Stimulated activated CD4-positive, alpha-beta T cell treated with anti-CD3 and anti-CD28 coated beads, Interleukin-15, amount 100 ng/mL, for 48 hours (primary cell): ENCODE measurements at regions not wholly inside any gene's neighbourhood (a gene's known extent, or its start where the extent isn't known, plus 50 kb on each side); places are given as distances from the start of the nearest gene placed in this dataset.

ENCODE experiments used
- DNase-seq, 2 donors: peaks; one replicate each; pipeline ENCODE4 v3.0.0-alpha.2; 2020; ENCODE audit warnings: low read depth in 2 of 2

GRCh38 chr7:47147213-47147631 is 434.7 kb downstream of the TNS3 start:
- DNase-seq, result no peak

- DNase-seq, result no peak
Measured at GRCh38 chr7:47145982-47146381, 435.9 kb downstream of the TNS3 start.

GRCh38 chr7:47145186-47145725 is 436.7 kb downstream of the TNS3 start:
- DNase-seq, result no peak

- DNase-seq, result no peak
Measured at GRCh38 chr7:47143339-47143738, 438.6 kb downstream of the TNS3 start.

- no peak for DNase-seq
Measured at GRCh38 chr7:47142867-47143175, 439.1 kb downstream of the TNS3 start.

GRCh38 chr7:47142169-47142866 is 439.6 kb downstream of the TNS3 start:
- no peak for DNase-seq

- no peak for DNase-seq
Measured at GRCh38 chr7:47132471-47132870, 449.4 kb downstream of the TNS3 start.

GRCh38 chr7:47128700-47129099 is 453.2 kb downstream of the TNS3 start:
- DNase-seq, result no peak

- no peak for DNase-seq
Measured at GRCh38 chr7:47125529-47125928, 456.4 kb downstream of the TNS3 start.

GRCh38 chr7:47119261-47119865 is 462.5 kb downstream of the TNS3 start:
- no peak for DNase-seq

- DNase-seq, result no peak
Measured at GRCh38 chr7:47104206-47104549, 477.7 kb downstream of the TNS3 start.

GRCh38 chr7:47103498-47104205 is 478.3 kb downstream of the TNS3 start:
- no peak for DNase-seq

- DNase-seq, result no peak
Measured at GRCh38 chr7:47102331-47102841, 479.5 kb downstream of the TNS3 start.

- DNase-seq, result no peak
Measured at GRCh38 chr7:47100817-47101435, 481.0 kb downstream of the TNS3 start.

GRCh38 chr7:47100148-47100816 is 481.6 kb downstream of the TNS3 start:
- no peak for DNase-seq

GRCh38 chr7:47097431-47097830 is 484.5 kb downstream of the TNS3 start:
- no peak for DNase-seq

GRCh38 chr7:47095946-47096345 is 486.0 kb downstream of the TNS3 start:
- no peak for DNase-seq

- DNase-seq, result no peak
Measured at GRCh38 chr7:47094462-47094861, 487.4 kb downstream of the TNS3 start.

- no peak for DNase-seq
Measured at GRCh38 chr7:47093320-47094234, 488.3 kb downstream of the TNS3 start.

GRCh38 chr7:47092336-47092735 is 489.6 kb downstream of the TNS3 start:
- no peak for DNase-seq

GRCh38 chr7:47091141-47091540 is 490.8 kb downstream of the TNS3 start:
- DNase-seq, result no peak
